ENCODE measurements at regions not wholly inside any gene's neighbourhood (a gene's known extent, or its start where the extent isn't known, plus 50 kb on each side); places are given as distances from the start of the nearest gene placed in this dataset.

GRCh38 chr11:95478003-95478402 lies 247.0 kb upstream of the SESN3 start:
- Histone ChIP-seq H3K4me3 (ENCODE audit: insufficient read depth, low read depth, low read length) (no peak overlapping the region), H3K27me3 (ENCODE audit: control insufficient read depth, insufficient read depth, low read length, poor library complexity, severe bottlenecking) (no peaks in the 10 kb centered on the region), H3K9me3 (ENCODE audit: control insufficient read depth, low read length) (no peaks in the 10 kb centered on the region), H3K4me1 (ENCODE audit: control insufficient read depth, insufficient read depth, low read length) (no peaks in the 10 kb centered on the region), H3K36me3 (ENCODE audit: control insufficient read depth, insufficient read depth, low read length) (no peaks in the 10 kb centered on the region), H3K27ac (ENCODE audit: insufficient read depth, low read depth, low read length, poor library complexity, severe bottlenecking) (no peak overlapping the region)

- Histone ChIP-seq H3K4me1 (ENCODE audit: control insufficient read depth, insufficient read depth, low read length) (no peaks in the 10 kb centered on the region), H3K27me3 (ENCODE audit: control insufficient read depth, insufficient read depth, low read length, poor library complexity, severe bottlenecking) (no peaks in the 10 kb centered on the region), H3K4me3 (ENCODE audit: insufficient read depth, low read depth, low read length) (no peak overlapping the region), H3K27ac (ENCODE audit: insufficient read depth, low read depth, low read length, poor library complexity, severe bottlenecking) (no peak overlapping the region), H3K36me3 (ENCODE audit: control insufficient read depth, insufficient read depth, low read length) (no peaks in the 10 kb centered on the region), H3K9me3 (ENCODE audit: control insufficient read depth, low read length) (no peaks in the 10 kb centered on the region)
- 87 to 100% methylated on average over 1 of the region's 2 CpGs for WGBS, 2 experiments
Observed at GRCh38 chr11:95469258-95469657, 238.3 kb upstream of the SESN3 start.

GRCh38 chr11:95466416-95466815 lies 235.4 kb upstream of the SESN3 start:
- H3K4me3 ChIP-seq (ENCODE audit: insufficient read depth, low read depth, low read length), result no peak overlapping the region
- no peaks in the 10 kb centered on the region for H3K9me3 ChIP-seq (ENCODE audit: control insufficient read depth, low read length)
- no peaks in the 10 kb centered on the region for H3K36me3 ChIP-seq (ENCODE audit: control insufficient read depth, insufficient read depth, low read length)
- no peak overlapping the region for H3K27ac ChIP-seq (ENCODE audit: insufficient read depth, low read depth, low read length, poor library complexity, severe bottlenecking)
- H3K4me1 ChIP-seq (ENCODE audit: control insufficient read depth, insufficient read depth, low read length), result no peaks in the 10 kb centered on the region
- H3K27me3 ChIP-seq (ENCODE audit: control insufficient read depth, insufficient read depth, low read length, poor library complexity, severe bottlenecking), result no peaks in the 10 kb centered on the region

GRCh38 chr11:95465887-95466286 lies 234.9 kb upstream of the SESN3 start:
- H3K4me1 ChIP-seq (ENCODE audit: control insufficient read depth, insufficient read depth, low read length), result no peaks in the 10 kb centered on the region
- H3K27me3 ChIP-seq (ENCODE audit: control insufficient read depth, insufficient read depth, low read length, poor library complexity, severe bottlenecking), result no peaks in the 10 kb centered on the region
- no peaks in the 10 kb centered on the region for H3K9me3 ChIP-seq (ENCODE audit: control insufficient read depth, low read length)
- H3K36me3 ChIP-seq (ENCODE audit: control insufficient read depth, insufficient read depth, low read length), result no peaks in the 10 kb centered on the region
- no peak overlapping the region for H3K4me3 ChIP-seq (ENCODE audit: insufficient read depth, low read depth, low read length)
- H3K27ac ChIP-seq (ENCODE audit: insufficient read depth, low read depth, low read length, poor library complexity, severe bottlenecking), result no peak overlapping the region
- 86 to 90% methylated on average over 7 of the region's 7 CpGs for WGBS, 2 experiments

- no peaks in the 10 kb centered on the region for H3K9me3 ChIP-seq (ENCODE audit: control insufficient read depth, low read length)
- no peak overlapping the region for H3K4me3 ChIP-seq (ENCODE audit: insufficient read depth, low read depth, low read length)
- H3K4me1 ChIP-seq (ENCODE audit: control insufficient read depth, insufficient read depth, low read length), result no peaks in the 10 kb centered on the region
- H3K27me3 ChIP-seq (ENCODE audit: control insufficient read depth, insufficient read depth, low read length, poor library complexity, severe bottlenecking), result no peaks in the 10 kb centered on the region
- no peak overlapping the region for H3K27ac ChIP-seq (ENCODE audit: insufficient read depth, low read depth, low read length, poor library complexity, severe bottlenecking)
- no peaks in the 10 kb centered on the region for H3K36me3 ChIP-seq (ENCODE audit: control insufficient read depth, insufficient read depth, low read length)
Observed at GRCh38 chr11:95461858-95462257, 230.9 kb upstream of the SESN3 start.

- no peaks in the 10 kb centered on the region for H3K4me1 ChIP-seq (ENCODE audit: control insufficient read depth, insufficient read depth, low read length)
- no peaks in the 10 kb centered on the region for H3K9me3 ChIP-seq (ENCODE audit: control insufficient read depth, low read length)
- WGBS, 2 experiments, result 65 to 66% methylated on average over 2 of the region's 2 CpGs
- no peaks in the 10 kb centered on the region for H3K27me3 ChIP-seq (ENCODE audit: control insufficient read depth, insufficient read depth, low read length, poor library complexity, severe bottlenecking)
- no peak overlapping the region for H3K27ac ChIP-seq (ENCODE audit: insufficient read depth, low read depth, low read length, poor library complexity, severe bottlenecking)
- no peak overlapping the region for H3K4me3 ChIP-seq (ENCODE audit: insufficient read depth, low read depth, low read length)
- no peaks in the 10 kb centered on the region for H3K36me3 ChIP-seq (ENCODE audit: control insufficient read depth, insufficient read depth, low read length)
Observed at GRCh38 chr11:95461348-95461747, 230.3 kb upstream of the SESN3 start.

- H3K9me3 ChIP-seq (ENCODE audit: control insufficient read depth, low read length), result no peaks in the 10 kb centered on the region
- H3K36me3 ChIP-seq (ENCODE audit: control insufficient read depth, insufficient read depth, low read length), result no peaks in the 10 kb centered on the region
- no peak overlapping the region for H3K27ac ChIP-seq (ENCODE audit: insufficient read depth, low read depth, low read length, poor library complexity, severe bottlenecking)
- H3K4me1 ChIP-seq (ENCODE audit: control insufficient read depth, insufficient read depth, low read length), result no peaks in the 10 kb centered on the region
- no peak overlapping the region for H3K4me3 ChIP-seq (ENCODE audit: insufficient read depth, low read depth, low read length)
- H3K27me3 ChIP-seq (ENCODE audit: control insufficient read depth, insufficient read depth, low read length, poor library complexity, severe bottlenecking), result no peaks in the 10 kb centered on the region
- 94 to 97% methylated on average over 7 of the region's 7 CpGs for WGBS, 2 experiments
Observed at GRCh38 chr11:95459291-95460042, 228.5 kb upstream of the SESN3 start.

GRCh38 chr11:95456714-95457491 lies 225.9 kb upstream of the SESN3 start:
- no peaks in the 10 kb centered on the region for H3K9me3 ChIP-seq (ENCODE audit: control insufficient read depth, low read length)
- H3K4me1 ChIP-seq (ENCODE audit: control insufficient read depth, insufficient read depth, low read length), result peaks cover 8% of the 10 kb centered on the region
- H3K4me3 ChIP-seq (ENCODE audit: insufficient read depth, low read depth, low read length), result no peak overlapping the region
- H3K36me3 ChIP-seq (ENCODE audit: control insufficient read depth, insufficient read depth, low read length), result no peaks in the 10 kb centered on the region
- H3K27me3 ChIP-seq (ENCODE audit: control insufficient read depth, insufficient read depth, low read length, poor library complexity, severe bottlenecking), result no peaks in the 10 kb centered on the region
- no peak overlapping the region for H3K27ac ChIP-seq (ENCODE audit: insufficient read depth, low read depth, low read length, poor library complexity, severe bottlenecking)
- 93 to 95% methylated on average over 6 to 7 of the region's 7 CpGs for WGBS, 2 experiments

- H3K36me3 ChIP-seq (ENCODE audit: control insufficient read depth, insufficient read depth, low read length), result no peaks in the 10 kb centered on the region
- no peaks in the 10 kb centered on the region for H3K9me3 ChIP-seq (ENCODE audit: control insufficient read depth, low read length)
- H3K4me1 ChIP-seq (ENCODE audit: control insufficient read depth, insufficient read depth, low read length), result peaks cover 8% of the 10 kb centered on the region
- H3K27me3 ChIP-seq (ENCODE audit: control insufficient read depth, insufficient read depth, low read length, poor library complexity, severe bottlenecking), result no peaks in the 10 kb centered on the region
- WGBS, 2 experiments, result 89 to 90% methylated on average over 6 of the region's 6 CpGs
- no peak overlapping the region for H3K27ac ChIP-seq (ENCODE audit: insufficient read depth, low read depth, low read length, poor library complexity, severe bottlenecking)
- no peak overlapping the region for H3K4me3 ChIP-seq (ENCODE audit: insufficient read depth, low read depth, low read length)
Observed at GRCh38 chr11:95455228-95455970, 224.4 kb upstream of the SESN3 start.

- Histone ChIP-seq H3K27me3 (ENCODE audit: control insufficient read depth, insufficient read depth, low read length, poor library complexity, severe bottlenecking) (no peaks in the 10 kb centered on the region), H3K36me3 (ENCODE audit: control insufficient read depth, insufficient read depth, low read length) (no peaks in the 10 kb centered on the region), H3K4me3 (ENCODE audit: insufficient read depth, low read depth, low read length) (no peak overlapping the region), H3K4me1 (ENCODE audit: control insufficient read depth, insufficient read depth, low read length) (peaks cover 8% of the 10 kb centered on the region), H3K27ac (ENCODE audit: insufficient read depth, low read depth, low read length, poor library complexity, severe bottlenecking) (no peak overlapping the region), H3K9me3 (ENCODE audit: control insufficient read depth, low read length) (no peaks in the 10 kb centered on the region)
- 91% methylated on average over 7 of the region's 7 CpGs for WGBS, 2 experiments
Observed at GRCh38 chr11:95453616-95454171, 222.7 kb upstream of the SESN3 start.
